ENCODE measurements at regions not wholly inside any gene's neighbourhood (a gene's known extent, or its start where the extent isn't known, plus 50 kb on each side); places are given as distances from the start of the nearest gene placed in this dataset.
"Not testable (repeated sequence)": the region's sequence is repeated elsewhere in the genome, so short reads cannot be mapped to it uniquely, and the experiment has no call there.

DNA sequence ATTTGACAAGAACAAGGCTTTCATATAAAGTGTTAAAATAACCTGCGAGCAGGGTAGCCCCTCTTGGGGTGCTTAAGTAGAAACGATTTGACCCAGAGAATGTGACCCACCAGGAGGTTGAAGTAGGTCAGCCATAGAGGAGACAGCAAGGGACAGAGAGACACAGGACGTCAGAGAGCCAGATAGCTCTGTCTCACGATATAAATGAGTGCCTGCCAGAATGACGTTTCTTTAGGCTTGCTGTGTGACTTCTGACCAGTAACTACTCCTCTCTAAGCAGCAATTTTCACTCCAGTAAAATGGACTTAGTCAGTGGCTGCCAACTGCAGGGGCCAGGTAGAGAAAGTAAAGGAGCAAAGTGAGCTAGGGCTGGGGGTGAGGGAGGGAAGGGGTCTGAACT, 473.0 kb upstream of the C16orf82 start:
- DNase-seq (ENCODE audit: low read depth in 2 of 2) = no peak

DNA sequence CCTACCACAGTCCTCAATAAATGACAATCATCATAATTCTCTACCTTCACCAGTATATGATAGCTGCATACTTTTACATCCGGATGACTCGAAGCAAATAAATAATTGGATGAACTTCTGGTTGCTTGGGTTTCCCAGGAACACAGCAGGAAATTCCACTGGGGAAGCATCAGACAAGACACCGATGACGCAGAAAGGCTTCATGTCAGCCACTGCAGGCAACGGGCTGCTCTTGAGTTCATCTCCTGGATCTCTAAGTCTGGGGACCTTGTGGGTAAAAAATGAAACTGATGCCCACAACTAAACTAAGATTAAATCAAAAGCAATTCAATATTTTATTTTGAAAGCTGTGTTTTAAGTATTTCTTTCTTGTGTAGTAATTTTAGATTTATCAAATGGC, 472.1 kb upstream of the C16orf82 start:
- no peak for DNase-seq (ENCODE audit: low read depth in 2 of 2)

DNA sequence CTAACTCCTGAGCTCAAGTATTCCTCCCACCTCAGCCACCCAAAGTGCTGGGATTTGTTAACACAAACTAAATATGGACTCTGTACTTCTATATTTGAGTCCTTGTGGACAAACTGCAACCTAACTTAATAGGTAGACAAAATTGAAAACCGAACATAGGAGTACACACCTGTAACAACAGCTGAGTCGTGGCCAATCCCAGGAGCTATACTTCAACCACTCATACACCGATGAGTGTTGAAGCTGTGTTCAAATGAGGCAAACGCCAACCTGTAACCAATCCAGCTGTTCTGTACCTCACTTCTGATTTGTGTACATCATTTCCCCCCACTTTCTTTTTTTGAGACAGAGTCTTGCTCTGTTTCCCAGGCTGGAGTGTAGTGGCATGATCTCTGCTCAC, 471.5 kb upstream of the C16orf82 start:
- no peak for DNase-seq (ENCODE audit: low read depth in 2 of 2)

DNA sequence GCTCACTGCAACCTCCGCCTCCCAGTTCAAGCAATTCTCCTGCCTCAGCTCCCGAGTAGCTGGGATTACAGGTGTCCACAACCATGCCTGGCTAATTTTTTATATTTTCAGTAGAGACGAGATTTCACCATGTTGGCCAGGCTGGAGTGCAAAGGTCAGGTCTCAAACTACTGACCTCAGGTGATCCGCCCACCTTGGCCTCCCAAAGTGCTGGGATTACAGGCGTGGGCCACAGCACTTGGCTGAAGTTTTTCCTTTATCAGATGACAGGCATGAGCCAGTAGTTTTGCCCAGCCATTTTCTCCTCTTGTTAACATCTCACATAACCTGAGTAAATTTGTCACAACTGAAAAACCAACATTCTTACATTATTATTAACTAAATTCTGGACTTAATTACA, 470.7 kb upstream of the C16orf82 start:
- not testable (repeated sequence) for DNase-seq (ENCODE audit: low read depth in 2 of 2)

DNA sequence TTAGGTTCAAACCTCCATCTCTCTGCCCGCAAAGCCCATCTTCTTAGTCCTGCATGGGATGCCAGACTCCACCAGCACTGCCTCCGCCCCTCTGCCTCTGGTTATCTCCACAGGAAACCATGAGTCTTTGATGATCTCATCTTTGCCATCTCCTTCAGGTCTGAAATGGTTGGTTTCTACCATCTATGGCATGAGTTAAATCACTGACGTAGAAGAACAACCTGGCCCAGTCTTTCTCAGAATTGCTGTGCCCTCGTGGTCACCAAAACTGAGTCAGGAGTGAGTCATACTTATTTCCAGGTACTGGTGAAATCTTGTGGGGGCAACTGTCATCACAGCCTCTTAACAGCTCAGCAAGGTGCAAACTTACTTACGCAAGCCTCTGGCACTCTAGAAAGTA, 468.7 kb upstream of the C16orf82 start:
- DNase-seq (ENCODE audit: low read depth in 2 of 2) = peak; percentile 45 to 52

DNA sequence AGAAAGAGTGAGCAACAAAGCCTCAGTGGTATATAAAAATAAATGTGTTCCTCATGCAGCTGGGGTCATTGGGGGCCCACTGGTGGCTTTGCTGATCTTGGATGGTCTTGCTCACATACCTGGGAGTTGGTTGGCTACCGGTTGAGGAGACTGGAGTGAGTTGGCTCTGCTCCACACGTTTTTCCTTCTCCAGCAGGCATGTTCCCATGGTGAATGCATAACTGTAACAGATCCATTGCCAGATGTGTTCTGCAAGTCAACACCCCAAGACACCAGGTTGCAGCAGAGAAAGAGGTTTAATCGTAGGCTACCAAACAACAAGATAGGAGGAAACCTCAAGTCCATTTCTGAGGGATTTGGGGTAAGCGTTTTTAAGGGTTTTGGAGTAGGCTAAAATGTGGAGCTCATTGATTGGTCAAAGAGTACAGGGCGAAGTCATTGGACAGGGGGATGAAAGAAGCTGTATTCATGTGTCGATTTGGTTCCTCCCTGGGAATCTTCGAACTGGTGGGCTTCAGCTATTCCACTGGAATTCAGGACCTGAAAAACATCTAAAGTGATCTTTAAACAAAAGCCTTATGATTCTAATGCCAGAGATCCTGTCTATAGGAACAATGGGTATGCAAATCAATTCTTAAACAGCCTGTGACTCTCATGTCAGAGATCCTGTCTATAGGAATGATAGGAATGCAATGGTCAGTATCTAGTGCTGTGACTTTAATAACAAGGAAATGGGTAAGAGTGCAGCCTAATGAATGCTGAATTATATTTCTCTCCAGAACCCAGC, 467.5 kb upstream of the C16orf82 start:
- DNase-seq (ENCODE audit: low read depth in 2 of 2) = no peak

DNA sequence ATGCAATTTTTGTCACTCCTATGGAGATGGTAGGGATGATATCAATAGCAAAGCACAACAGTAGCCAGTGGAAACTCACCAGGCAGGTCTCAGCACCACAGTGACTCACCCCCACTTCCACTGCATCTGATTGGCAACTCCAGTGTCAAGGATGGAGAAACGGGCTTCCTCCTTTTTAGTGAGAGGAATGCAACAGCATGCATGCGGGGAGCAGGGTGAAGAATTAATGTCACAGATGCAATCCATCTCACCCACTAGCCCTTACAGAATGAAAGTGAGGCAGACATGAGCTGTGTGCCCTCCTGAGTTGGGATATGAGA, 467.0 kb upstream of the C16orf82 start:
- DNase-seq (ENCODE audit: low read depth in 2 of 2) = no peak

DNA sequence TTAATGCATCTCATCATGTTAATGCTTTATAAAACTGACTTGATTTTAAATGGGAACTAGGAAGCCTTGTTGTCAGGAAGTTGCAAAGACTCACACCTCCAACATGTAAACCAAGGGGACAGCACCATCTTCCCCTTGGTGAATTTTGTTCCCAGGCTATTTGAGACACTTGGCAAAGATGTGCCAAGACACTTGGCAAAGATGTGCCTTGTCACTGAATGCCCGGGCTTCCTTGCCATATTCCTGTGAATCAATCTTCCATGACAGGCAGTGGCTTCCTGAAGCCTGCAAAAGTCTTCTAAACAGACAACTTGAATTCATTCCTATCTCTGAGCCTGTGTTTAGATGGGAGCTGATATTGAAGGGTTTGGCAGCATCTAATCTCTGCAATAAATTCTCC, 465.4 kb upstream of the C16orf82 start:
- no peak for DNase-seq (ENCODE audit: low read depth in 2 of 2)

DNA sequence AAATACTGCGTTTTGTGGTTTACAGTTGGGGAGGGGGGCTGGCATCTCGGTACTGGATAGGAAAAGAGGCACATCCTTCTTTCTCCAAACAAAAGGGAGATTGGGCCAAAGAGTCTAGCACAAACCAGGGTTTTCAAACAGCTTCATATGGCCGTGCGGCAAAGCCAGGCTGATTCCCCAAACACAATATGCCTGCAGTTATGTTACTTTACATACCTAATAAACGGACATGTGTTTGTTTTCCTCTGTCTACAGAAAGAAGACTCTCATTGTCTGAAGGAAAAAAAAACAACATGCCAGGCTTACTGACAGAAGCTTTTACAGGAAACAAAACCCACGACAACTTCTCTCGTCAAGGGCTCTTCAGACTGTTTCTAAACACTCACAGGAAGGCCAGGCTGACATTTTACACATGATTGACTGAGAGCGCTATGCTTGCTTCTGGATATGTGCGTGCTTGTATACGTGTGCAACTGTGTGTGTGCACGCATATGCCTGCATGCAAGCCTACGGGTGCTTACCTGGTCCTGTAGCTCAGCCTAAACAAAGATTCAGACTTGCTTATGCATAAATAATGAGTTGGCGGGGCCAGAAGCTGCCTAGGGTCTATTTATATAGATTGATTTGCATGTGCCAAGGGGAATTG, 461.0 kb upstream of the C16orf82 start:
- no peak for DNase-seq (ENCODE audit: low read depth in 2 of 2)

DNA sequence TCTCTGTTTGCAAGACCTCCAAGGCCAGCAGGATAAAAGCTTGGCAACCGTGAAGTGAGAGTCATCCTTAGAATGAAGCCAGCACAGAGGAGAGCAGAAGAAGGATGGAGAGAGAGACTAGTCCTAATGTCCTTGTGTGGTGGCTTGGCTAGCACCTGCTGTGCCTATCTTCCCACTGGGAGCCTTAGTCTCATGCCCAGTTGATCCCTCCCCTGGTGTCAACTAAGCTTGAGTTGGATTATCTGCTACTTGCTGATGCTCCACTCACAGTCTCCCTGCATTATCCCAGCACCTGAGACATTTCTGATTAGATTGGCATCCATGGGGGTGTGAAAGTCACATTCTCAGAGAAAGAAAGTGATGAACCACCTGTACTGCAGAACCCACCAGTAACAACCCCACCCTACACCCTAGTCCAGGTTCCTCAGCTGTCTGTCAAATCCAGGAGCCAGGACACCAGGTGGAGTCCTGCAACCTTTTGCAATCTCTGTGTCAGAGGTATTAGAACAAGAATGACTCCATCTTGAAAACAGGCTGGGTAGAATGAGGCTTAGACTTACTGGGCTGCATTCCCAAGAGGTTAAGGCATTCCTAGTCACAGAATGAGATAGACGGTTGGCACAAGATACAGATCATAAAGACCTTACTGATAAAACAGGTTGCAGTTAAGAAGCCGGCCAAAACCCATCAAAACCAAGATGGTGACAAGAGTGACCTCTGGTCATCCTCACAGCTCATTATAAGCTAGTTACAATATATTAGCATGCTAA, 460.2 kb upstream of the C16orf82 start:
- no peak for DNase-seq (ENCODE audit: low read depth in 2 of 2)

DNA sequence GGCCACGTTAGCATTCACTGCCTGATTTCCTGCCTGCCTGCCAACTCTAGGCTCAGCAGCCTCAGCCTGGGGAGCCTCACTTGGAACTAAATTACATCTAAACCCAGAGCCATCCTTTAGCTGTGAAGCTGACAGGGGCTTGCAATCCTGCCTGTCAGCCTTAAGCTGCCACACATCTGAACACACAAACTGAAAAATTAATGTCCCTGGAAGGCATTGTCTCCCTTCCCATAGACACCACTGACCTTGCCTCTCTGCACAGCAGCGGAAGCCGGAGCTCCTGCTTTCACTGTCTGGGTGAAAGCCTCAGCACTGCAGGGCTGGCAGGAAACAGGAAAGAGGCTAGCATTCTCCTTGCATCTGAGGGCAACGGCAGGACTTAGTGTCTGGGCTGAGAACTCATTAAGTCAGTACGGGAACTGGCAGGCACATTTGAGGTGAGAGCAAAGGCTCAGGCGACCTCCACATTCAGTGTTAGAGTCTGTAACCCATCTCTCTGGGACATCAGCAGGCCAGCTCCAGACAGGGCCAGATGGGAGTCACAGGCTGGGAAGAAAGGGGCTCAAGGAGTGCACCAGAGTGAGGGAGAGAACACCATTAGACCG, 452.4 kb upstream of the C16orf82 start:
- DNase-seq (ENCODE audit: low read depth in 2 of 2) = no peak

DNA sequence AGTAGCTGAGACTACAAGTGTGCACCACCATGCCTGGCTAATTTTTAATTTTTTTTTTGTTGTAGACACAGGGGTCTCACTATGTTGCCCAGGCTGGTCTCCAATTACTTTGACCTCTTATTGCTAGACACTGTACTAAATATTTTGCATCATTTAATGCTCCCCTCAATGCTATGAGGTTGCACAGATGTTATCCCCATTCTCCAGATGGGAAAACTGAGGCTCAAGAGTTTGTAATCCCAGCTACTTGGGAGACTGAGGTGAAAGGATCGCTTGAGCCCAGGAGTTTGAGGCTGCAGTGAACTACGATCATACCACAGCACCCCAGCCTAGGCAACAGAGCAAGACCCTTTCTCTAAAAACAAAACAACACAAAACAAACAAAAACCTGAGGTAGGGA, 443.3 kb upstream of the C16orf82 start:
- no peak for DNase-seq (ENCODE audit: low read depth in 2 of 2)

DNA sequence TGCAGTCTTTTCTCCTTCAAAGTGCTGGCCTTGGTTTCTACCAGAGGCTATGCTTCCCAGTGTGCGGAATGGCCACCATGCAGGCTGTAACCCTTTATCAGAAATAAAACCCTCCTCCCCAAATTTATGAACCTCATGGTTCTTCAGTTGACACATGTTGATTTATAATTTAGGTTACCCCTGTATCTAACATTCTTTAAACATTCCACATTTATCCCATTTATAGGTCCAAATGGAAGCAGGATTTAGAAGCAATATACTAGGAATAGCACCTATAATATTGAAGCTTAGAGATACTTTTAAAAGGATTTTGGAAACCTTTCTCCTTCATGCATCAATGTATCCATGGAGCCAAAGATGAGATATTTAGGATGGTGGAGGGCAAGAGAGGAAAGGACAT, 438.8 kb upstream of the C16orf82 start:
- no peak for DNase-seq (ENCODE audit: low read depth in 2 of 2)

DNA sequence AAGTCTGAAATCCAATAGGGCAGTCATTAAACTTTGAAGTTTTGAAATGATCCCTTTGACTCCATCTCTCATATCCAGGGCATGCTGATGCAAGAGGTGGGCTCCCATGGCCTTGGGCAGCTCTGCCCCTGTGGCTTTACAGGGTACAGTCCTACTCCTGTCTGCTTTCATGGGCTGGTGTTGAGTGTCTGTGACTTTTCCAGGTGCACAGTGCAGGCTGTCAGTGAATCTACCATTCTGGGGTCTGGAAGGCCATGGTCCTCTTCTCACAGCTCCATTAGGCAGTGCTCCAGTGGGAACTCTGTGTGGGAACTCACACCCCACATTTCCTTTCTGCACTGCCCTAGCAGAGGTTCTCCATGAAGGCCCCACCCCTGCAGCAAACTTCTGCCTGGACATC, 435.4 kb upstream of the C16orf82 start:
- DNase-seq (ENCODE audit: low read depth in 2 of 2) = not testable (repeated sequence)

DNA sequence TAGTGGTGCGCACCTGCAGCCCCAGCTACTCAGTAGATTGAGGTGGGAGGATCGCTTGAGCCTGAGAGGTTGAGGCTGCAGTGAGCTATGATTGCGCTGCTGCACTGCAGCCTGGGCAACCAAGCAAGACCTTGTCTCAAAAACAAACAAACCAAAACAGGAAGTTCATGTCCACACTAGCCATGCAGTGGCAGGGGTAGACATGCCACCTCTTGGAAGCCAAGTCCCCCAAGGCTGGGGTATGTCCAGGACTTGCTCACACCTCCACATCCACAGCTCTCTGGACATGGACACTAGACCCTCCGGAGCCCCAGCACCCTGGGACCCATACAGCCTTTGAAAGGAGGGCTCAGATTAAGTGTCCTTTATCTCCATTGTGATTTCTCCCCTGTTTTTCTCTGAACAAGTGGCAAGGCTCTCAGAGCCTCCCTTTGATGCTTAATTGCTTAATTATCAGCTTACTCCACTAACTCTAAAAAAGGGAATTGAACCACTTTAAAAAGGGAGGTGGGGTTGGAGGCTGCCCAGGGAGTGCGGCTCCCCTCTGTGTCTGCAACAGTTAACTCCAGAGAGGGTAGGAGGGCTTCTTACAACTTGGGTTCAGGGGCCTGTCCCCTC, 424.6 kb upstream of the C16orf82 start:
- no peak for DNase-seq (ENCODE audit: low read depth in 2 of 2)

DNA sequence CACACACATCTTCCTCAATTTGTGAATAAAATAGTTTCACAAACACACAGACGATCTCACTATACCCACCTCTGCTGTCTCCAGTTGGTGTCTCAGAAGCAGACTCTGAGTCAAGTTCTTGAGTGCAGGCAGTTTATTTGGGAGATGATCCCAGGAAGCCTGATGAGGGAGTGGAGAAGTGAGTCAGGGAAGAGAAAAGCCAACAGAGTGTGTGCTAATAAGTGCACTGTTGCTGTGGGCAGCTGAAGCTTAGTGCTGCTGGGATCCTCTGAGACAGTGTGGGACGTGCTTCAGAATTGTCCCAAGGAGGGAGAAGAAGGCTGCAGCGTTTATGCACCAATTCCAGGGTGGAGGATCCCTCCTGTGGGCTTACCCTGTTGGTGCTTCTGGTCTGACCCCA, 423.2 kb upstream of the C16orf82 start:
- DNase-seq (ENCODE audit: low read depth in 2 of 2) = no peak

DNA sequence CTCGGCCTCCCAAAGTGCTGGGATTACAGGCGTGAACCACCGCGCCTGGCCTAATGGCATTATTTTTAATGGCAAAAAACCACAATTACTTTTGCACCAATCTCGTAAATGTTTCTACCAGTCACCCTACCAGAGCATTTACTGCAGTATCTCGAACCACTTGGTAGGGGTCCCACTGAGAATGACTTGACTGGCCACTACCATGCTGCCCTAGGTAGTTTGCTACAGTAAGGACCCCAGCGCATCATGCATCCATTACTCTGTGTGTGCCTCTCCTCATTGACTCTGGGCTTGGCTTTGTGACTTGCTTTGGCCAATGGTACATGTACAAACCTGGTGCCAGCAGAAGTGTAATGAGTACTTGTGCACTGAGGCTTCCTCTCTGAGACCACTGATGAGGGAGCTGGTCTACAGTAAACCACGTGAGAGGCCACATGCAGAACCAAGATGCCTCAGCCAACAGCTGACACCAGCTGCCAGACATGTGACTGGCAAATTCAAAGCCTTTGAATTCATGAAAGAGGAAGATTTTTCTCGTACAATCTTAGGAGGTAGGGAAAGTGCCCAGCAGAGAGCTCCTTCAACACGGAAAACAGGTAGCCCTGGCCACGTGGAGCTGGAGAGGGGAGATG, 421.7 kb upstream of the C16orf82 start:
- DNase-seq (ENCODE audit: low read depth in 2 of 2) = no peak

DNA sequence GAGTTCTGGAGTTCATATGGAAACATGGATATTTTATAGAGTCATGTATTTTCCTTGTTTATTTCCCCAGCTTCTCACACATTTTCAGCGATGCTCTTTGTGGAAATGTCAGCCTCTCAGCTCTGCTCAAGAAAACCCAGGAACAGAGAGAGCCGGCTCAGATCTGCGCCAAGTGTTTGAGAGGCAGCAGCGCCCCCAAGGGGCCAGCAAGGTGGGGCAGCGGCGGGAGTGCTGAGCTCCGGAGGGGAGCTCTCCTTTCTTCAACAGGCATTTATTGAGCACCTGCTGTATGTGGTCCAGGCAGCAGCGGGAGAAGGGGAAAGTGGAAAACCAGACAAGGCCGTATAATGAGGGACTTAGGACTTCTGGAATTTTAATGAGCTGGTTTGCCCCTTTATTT, 421.1 kb upstream of the C16orf82 start:
- DNase-seq (ENCODE audit: low read depth in 2 of 2) = peak; percentile 31 to 43

DNA sequence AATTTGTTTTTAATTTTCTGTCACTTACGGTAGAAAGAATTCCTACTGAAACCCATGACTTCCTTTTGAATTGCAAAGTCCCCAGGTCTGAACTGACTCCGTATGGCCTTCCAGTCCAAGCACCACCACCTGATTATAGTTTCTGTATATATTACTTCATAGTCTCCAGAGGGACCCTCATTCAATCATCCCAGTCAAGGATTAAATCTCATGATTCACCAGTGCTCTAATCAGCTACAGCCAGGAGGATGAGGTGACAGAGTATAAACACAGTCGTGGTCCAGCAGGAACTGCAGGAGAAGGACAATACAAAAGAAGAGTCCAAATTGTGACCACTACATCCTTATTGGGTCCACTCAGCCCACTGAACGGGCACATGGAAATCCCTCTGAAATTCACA, 418.9 kb upstream of the C16orf82 start:
- no peak for DNase-seq (ENCODE audit: low read depth in 2 of 2)

DNA sequence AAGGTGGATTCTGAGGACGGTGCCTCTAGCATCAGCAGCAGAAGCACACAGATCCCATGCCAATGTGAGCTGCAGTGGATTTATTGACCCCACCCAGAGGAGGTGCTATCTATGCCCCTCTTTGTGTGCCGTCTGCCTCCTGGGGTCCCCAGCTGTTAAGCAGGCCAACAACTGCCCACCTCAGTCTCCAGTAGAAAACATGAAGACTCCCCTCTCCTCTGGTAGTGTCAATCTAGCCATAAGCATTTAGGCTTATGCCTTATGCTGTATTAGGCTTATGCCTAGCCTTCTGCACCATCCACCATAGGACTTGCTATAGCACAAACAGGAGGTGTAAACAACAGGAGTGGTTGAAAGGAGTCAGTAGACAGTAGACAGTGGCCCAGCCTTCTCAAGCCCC, 417.9 kb upstream of the C16orf82 start:
- no peak for DNase-seq (ENCODE audit: low read depth in 2 of 2)

DNA sequence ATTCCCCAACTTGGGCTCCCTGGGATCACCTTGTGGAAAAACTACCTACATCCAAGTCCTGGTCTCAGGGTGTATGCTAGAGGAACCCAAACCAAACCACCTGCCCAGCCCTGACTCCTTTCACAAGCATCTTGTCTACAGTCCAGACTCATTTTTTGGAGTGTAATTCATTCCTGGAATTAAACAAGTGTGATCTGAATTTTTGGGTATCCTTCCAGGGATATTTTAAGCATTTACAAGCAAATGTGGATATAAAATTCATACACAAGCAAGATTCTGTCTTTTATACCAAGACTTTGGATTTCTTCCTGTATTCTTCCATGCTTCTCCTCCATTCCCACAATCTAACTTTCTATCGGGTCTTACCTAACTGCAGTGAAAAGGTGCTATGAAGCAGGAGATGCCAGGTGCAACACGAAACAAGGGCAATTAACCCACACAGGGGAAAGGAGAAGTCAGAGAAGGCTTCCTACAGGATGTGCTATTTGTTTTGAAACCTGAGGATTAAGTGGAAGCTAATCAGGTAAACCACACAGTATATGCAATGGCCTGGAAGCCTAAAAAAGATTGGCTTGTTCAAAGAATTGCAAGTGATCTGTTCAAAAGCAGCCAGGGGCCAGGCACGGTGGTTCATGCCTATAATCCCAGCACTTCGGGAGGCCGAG, 417.2 kb upstream of the C16orf82 start:
- DNase-seq (ENCODE audit: low read depth in 2 of 2) = no peak

All from activated CD4-positive, alpha-beta T cell treated with anti-CD3 and anti-CD28 coated beads for 24 hours (primary cell).